GM23248 (cell line): ENCODE measurements at regions not wholly inside any gene's neighbourhood (a gene's known extent, or its start where the extent isn't known, plus 50 kb on each side); places are given as distances from the start of the nearest gene placed in this dataset.

Experiments
- DNase-seq: peaks from one replicate; pipeline ENCODE4 v3.0.0-alpha.2; 2015
- H2AFZ ChIP-seq: fragments of 200-600 bp; sonication (generic); 2 replicates; pipeline ENCODE4 v1.6.1; 2016; ENCODE audit warnings: antibody characterized with exemption
- H3F3A ChIP-seq: fragments of 200-600 bp; sonication (generic); 2 replicates; pipeline ENCODE4 v1.6.1; 2016; ENCODE audit warnings: mild to moderate bottlenecking, antibody characterized with exemption, mixed run types; ENCODE audit not compliant: insufficient read depth
- H3K27ac ChIP-seq: fragments of 200-600 bp; sonication (generic); 2 replicates; pipeline ENCODE4 v1.5.1; 2016; ENCODE audit warnings: mild to moderate bottlenecking
- H3K27me3 ChIP-seq: fragments of 200-600 bp; sonication (generic); replicated peaks from 2 replicates; pipeline ENCODE4 v1.6.1; 2016; ENCODE audit warnings: mild to moderate bottlenecking; ENCODE audit not compliant: insufficient read depth
- H3K36me3 ChIP-seq: fragments of 200-600 bp; sonication (generic); 2 replicates; pipeline ENCODE4 v1.6.1; 2016; ENCODE audit warnings: low read depth, mild to moderate bottlenecking
- H3K4me1 ChIP-seq: fragments of 200-600 bp; sonication (generic); 2 replicates; pipeline ENCODE4 v1.6.1; 2016; ENCODE audit warnings: mild to moderate bottlenecking; ENCODE audit not compliant: insufficient read depth
- H3K4me2 ChIP-seq: fragments of 200-600 bp; sonication (generic); one replicate; pipeline ENCODE4 v1.6.1; 2016; ENCODE audit warnings: mild to moderate bottlenecking; ENCODE audit not compliant: unreplicated experiment
- H3K4me3 ChIP-seq: fragments of 200-600 bp; sonication (generic); 2 replicates; pipeline ENCODE4 v1.5.1; 2016; ENCODE audit warnings: mild to moderate bottlenecking
- H3K79me2 ChIP-seq: fragments of 200-600 bp; sonication (generic); 2 replicates; pipeline ENCODE4 v1.6.1; 2016; ENCODE audit warnings: mild to moderate bottlenecking; ENCODE audit not compliant: insufficient read depth
- H3K9ac ChIP-seq: fragments of 200-600 bp; sonication (generic); 2 replicates; pipeline ENCODE4 v1.6.1; 2016; ENCODE audit warnings: mild to moderate bottlenecking
- H3K9me2 ChIP-seq: fragments of 200-600 bp; sonication (generic); 2 replicates; pipeline ENCODE4 v1.6.1; 2016; ENCODE audit warnings: mixed run types, mild to moderate bottlenecking, moderate library complexity; ENCODE audit not compliant: insufficient read depth
- H3K9me3 ChIP-seq: fragments of 200-600 bp; sonication (generic); one replicate; pipeline ENCODE4 v1.6.1; 2017; ENCODE audit warnings: low read depth
- H4K20me1 ChIP-seq: fragments of 200-600 bp; sonication (generic); 2 replicates; pipeline ENCODE4 v1.6.0; 2016; ENCODE audit not compliant: insufficient read depth
- EZH2 ChIP-seq: fragments of 200-600 bp; sonication (generic); IDR thresholded peaks from 2 replicates; pipeline ENCODE4 v1.6.1; 2018; ENCODE audit warnings: antibody characterized with exemption, mild to moderate bottlenecking; ENCODE audit not compliant: insufficient read depth, poor library complexity, severe bottlenecking
- EZH2phosphoT487 ChIP-seq: fragments of 200-600 bp; sonication (generic); IDR thresholded peaks from 2 replicates; pipeline ENCODE4 v1.6.1; 2018; ENCODE audit warnings: antibody characterized with exemption, moderate library complexity, mild to moderate bottlenecking, low read depth; ENCODE audit not compliant: insufficient read depth
- WGBS, 2 experiments: methylation state at CpG; one replicate each; pipeline ENCODE4 v1.1.6; 2015 to 2017; ENCODE audit warnings: low lambda C conversion rate in 2 of 2, low coverage in 1 of 2; ENCODE audit errors: missing lambda C conversion rate in 2 of 2; 5-methylcytosine and 5-hydroxymethylcytosine counted together
- in situ Hi-C: fragments of 300-500 bp; cut with MboI; formaldehyde crosslinking; loops from 2 replicates; pipeline ENCODE4 v1.15.0; 2020

DNA sequence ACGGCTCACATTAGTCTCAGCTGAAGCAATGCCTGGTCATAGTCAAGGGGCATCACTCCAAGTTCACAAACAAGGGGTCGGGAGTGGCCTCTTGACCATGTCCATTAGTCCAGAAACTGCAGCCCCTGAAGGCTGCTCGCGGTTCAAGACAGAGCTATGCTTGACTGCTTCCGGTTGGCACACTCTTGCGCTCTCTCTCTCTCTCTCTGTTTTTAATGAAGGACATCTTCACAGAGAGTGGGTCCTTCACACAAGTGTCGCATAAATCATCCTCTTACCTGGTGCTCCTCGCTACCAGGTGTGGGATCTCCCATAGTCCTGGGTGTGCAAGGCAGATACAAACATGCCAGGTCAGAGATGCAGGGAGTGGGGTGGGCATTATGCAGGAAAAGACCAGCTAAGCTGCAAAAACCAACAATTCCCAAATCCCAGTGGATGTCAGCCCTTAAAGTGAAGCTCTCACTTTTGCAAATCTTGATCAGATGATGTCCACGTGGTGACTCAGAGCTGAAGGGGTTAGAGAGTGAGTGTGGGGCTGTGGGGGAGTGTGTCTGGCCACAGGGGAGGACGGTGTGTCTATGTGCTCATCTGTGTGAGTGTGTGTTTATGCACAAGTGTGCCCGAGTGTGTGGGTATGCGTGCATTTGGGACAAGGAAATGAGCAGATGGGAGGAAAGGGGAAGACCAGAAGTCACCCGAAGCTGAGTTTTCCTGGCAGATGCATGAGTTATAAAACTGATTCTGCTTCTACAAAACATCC lies 83.7 kb upstream of the PPP2R2D start:
- H3K4me2 ChIP-seq = no peak overlapping the region
- H3K4me1 ChIP-seq = no peaks in the 10 kb centered on the region
- H3F3A ChIP-seq = no peaks in the 10 kb centered on the region
- H2AFZ ChIP-seq = no peak overlapping the region
- no peak overlapping the region for H3K27ac ChIP-seq
- no peaks in the 10 kb centered on the region for H3K79me2 ChIP-seq
- in situ Hi-C loops = no loop called here
- H3K4me3 ChIP-seq = no peak overlapping the region
- no peaks in the 10 kb centered on the region for H3K36me3 ChIP-seq
- TF ChIP-seq EZH2phosphoT487 = no peak
- TF ChIP-seq EZH2 = no peak
- H3K9ac ChIP-seq = no peak overlapping the region
- H3K9me2 ChIP-seq = no peaks in the 10 kb centered on the region
- no peaks in the 10 kb centered on the region for H3K9me3 ChIP-seq
- DNase-seq = no peak
- H3K27me3 ChIP-seq = no peaks in the 10 kb centered on the region
- WGBS, 2 experiments = 24 to 30% methylated on average over 13 of the region's 13 CpGs
- H4K20me1 ChIP-seq = no peaks in the 10 kb centered on the region

DNA sequence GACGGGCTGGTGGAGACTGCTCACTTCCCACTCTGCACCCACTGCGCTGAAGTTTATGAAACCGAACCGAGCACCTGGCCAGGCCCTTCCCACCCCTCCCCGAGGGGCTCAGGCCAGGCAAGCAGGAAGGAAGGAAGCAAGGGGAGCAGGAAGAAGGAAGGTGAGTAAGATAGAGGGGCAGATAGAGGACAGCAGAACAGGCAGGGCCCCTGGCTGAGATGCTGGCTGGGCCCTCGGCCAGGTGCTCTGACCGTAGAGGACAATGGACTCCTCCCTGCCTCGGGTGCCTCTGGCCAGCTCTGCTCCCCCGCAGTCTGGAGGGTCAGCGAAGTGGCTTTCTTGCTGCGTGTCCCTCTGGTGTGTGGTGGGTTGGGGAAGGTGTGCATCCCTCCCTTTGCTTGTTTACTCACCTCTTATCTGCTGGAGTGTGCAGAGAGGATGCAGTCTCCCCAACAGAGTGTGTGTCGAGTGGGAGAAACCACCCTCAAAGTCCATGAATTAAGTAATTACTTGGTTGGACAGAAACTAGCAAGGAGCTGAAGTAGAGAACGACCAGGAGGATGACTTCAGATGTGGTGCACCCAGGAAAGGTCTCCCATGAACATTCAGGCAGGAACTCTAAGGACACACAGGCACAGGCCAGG lies 82.8 kb upstream of the PPP2R2D start:
- H4K20me1 ChIP-seq = no peaks in the 10 kb centered on the region
- no peaks in the 10 kb centered on the region for H3K27me3 ChIP-seq
- no peak overlapping the region for H3K27ac ChIP-seq
- no peaks in the 10 kb centered on the region for H3K79me2 ChIP-seq
- no peak overlapping the region for H3K4me2 ChIP-seq
- no peaks in the 10 kb centered on the region for H3F3A ChIP-seq
- DNase-seq = no peak
- no peaks in the 10 kb centered on the region for H3K4me1 ChIP-seq
- TF ChIP-seq EZH2phosphoT487 (no peak), EZH2 (no peak)
- no peaks in the 10 kb centered on the region for H3K36me3 ChIP-seq
- H3K9me3 ChIP-seq = no peaks in the 10 kb centered on the region
- no peaks in the 10 kb centered on the region for H3K9me2 ChIP-seq
- no peak overlapping the region for H2AFZ ChIP-seq
- in situ Hi-C loops = no loop called here
- no peak overlapping the region for H3K9ac ChIP-seq
- 19 to 31% methylated on average over 12 to 13 of the region's 13 CpGs for WGBS, 2 experiments
- no peak overlapping the region for H3K4me3 ChIP-seq

GRCh38 chr10:131818510-131819234 lies 82.1 kb upstream of the PPP2R2D start:
- no peaks in the 10 kb centered on the region for H3K9me3 ChIP-seq

DNA sequence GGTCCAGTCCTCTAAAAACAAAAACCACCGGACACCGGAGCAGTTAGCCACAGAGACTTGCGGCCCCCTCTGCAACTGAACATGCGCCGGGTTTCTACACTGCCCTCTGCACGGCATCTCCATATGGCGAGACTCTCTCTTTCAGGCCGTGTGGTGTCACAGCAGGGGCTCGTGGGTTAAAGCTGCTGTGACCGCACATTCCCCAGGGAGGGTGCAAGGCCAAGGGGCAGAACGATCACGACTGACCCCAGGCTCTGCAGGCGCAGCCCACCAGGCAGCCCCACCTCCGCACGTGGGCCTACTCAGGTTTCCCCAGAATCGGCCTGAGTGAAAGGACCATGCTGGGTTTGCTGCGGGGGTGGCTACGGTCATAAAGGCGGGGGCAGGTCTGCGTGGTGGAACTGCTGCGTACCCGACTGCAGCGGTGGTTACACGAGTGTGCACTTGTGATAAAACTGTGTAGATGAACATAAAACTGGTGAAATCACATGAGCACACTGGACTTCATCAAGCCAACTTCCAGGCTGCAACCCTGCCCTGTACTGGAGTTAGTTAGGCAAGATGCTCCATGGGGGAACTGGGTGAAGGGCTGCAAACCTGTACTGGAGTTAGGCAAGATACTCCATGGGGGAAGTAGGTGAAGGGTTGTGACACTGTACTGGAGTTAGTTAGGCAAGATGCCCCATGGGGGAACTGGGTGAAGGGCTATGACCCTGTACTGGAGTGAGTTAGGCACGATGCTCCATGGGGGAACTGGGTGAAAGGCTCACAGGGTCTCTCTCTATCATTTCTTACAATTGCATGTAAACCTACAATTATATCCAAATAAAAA lies 81.4 kb upstream of the PPP2R2D start:
- Histone ChIP-seq H3K4me3 (no peak overlapping the region), H3K36me3 (no peaks in the 10 kb centered on the region), H4K20me1 (no peaks in the 10 kb centered on the region), H3K4me2 (no peak overlapping the region), H3K27ac (no peak overlapping the region), H3K9ac (no peak overlapping the region), H3F3A (no peaks in the 10 kb centered on the region), H3K4me1 (no peaks in the 10 kb centered on the region), H3K27me3 (no peaks in the 10 kb centered on the region), H2AFZ (no peak overlapping the region), H3K79me2 (no peaks in the 10 kb centered on the region), H3K9me2 (no peaks in the 10 kb centered on the region), H3K9me3 (no peaks in the 10 kb centered on the region)
- 30 to 35% methylated on average over 21 to 25 of the region's 25 CpGs for WGBS, 2 experiments
- in situ Hi-C loops = no loop called here
- no peak for DNase-seq
- TF ChIP-seq EZH2 (no peak), EZH2phosphoT487 (no peak)

More at GRCh38 chr10:131818510-131819234, 82.1 kb upstream of the PPP2R2D start:
- in situ Hi-C loops = no loop called here
- Histone ChIP-seq H4K20me1 (no peaks in the 10 kb centered on the region), H3K4me3 (no peak overlapping the region), H3K79me2 (no peaks in the 10 kb centered on the region), H3K9me2 (no peaks in the 10 kb centered on the region), H2AFZ (no peak overlapping the region), H3K9ac (no peak overlapping the region), H3K36me3 (no peaks in the 10 kb centered on the region), H3K27me3 (no peaks in the 10 kb centered on the region), H3K4me1 (no peaks in the 10 kb centered on the region), H3K27ac (no peak overlapping the region), H3F3A (no peaks in the 10 kb centered on the region), H3K4me2 (no peak overlapping the region)
- no peak for DNase-seq
- WGBS, 2 experiments = 45 to 47% methylated on average over 19 to 22 of the region's 22 CpGs
- TF ChIP-seq EZH2 = no peak
- TF ChIP-seq EZH2phosphoT487 = no peak
